ENCODE measurements at regions not wholly inside any gene's neighbourhood (a gene's known extent, or its start where the extent isn't known, plus 50 kb on each side); places are given as distances from the start of the nearest gene placed in this dataset.
A peak's percentile ranks its signal among the peaks of the same experiment; 100 is the strongest.

DNA sequence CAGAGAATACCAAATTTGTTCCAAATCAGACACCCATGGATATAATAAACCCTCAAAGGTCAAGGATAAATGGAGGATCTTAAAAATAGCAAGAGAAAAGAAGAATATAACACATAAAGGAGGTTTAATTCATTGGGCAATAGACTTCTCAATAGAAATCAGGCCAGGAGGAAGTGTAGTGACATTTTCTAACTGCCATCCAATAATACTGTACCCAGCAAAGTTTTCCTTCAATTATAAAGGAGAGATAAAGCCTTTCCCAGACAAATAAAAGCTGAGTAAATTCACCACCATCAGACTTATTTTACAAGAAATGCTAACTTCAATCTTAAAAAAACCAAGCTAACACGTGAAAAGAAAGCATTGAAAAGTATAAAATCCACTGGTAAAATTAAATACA, 121.6 kb downstream of the MSTN start:
- in situ Hi-C loops (cut with HindIII; ENCODE audit: low sequenced_read_pairs) = loop anchor here (5.0 kb wide), 1 partner anchor 56 kb away; no protein-coding TSS in a partner anchor
- no peak for DNase-seq (ENCODE audit: low read depth)
- H3K4me3 ChIP-seq (ENCODE audit: low read depth, low read length) = no peak overlapping the region
- TF ChIP-seq, protein P1, sequence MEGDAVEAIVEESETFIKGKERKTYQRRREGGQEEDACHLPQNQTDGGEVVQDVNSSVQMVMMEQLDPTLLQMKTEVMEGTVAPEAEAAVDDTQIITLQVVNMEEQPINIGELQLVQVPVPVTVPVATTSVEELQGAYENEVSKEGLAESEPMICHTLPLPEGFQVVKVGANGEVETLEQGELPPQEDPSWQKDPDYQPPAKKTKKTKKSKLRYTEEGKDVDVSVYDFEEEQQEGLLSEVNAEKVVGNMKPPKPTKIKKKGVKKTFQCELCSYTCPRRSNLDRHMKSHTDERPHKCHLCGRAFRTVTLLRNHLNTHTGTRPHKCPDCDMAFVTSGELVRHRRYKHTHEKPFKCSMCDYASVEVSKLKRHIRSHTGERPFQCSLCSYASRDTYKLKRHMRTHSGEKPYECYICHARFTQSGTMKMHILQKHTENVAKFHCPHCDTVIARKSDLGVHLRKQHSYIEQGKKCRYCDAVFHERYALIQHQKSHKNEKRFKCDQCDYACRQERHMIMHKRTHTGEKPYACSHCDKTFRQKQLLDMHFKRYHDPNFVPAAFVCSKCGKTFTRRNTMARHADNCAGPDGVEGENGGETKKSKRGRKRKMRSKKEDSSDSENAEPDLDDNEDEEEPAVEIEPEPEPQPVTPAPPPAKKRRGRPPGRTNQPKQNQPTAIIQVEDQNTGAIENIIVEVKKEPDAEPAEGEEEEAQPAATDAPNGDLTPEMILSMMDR (IDR thresholded peaks at IDR 0.05; ENCODE audit: low read depth, low read length, missing control alignments) = no peak

DNA sequence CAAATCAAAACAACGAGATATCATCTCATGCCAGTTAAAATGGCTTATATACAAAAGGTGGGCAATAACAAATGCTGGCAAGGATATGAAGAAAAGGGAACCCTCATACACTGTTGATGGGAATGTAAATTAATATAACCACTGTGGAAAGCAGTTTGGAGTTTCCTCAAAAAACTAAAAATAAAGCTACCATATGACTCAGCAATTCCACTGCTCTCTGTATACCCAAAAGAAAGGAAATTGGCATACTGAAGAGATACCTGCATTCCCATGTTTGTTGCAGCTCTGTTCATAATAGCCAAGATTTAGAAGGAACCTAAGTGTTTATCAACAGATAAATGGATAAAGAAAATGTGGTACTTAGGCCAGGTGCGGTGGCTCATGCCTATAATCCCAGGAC, 124.8 kb downstream of the MSTN start:
- H3K4me3 ChIP-seq (ENCODE audit: low read depth, low read length) = no peak overlapping the region
- no peak for DNase-seq (ENCODE audit: low read depth)
- TF ChIP-seq, protein P1 (IDR thresholded peaks at IDR 0.05; ENCODE audit: low read depth, low read length, missing control alignments) = no peak
- in situ Hi-C loops (cut with HindIII; ENCODE audit: low sequenced_read_pairs) = no loop called here

DNA sequence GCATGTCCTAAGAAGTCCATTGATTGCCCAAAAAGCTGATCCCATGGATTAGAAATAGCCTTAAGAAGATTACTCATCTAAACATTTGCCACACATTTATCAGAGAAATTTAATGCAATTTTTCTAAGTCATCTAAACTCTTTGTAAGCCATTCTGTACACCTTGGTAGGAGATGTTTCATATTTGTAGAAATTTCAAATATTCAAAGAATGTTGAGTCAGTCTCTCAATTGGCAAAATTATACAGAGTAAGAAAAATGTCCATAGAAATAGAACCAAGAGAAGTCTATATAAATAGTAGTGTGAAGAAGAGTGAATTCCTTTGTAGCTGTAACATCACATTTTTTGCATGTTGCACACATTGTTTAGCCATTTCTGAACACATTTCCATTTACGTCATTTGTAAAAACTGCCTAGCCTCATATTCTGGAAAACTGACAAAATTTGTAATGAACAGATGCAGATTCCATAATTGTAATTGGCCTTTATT, 128.6 kb downstream of the MSTN start:
- H3K4me3 ChIP-seq (ENCODE audit: low read depth, low read length) = no peak overlapping the region
- peak; percentile 64 for DNase-seq (ENCODE audit: low read depth)
- in situ Hi-C loops (cut with HindIII; ENCODE audit: low sequenced_read_pairs) = no loop called here
- TF ChIP-seq, protein P1 (IDR thresholded peaks at IDR 0.05; ENCODE audit: low read depth, low read length, missing control alignments) = no peak

DNA sequence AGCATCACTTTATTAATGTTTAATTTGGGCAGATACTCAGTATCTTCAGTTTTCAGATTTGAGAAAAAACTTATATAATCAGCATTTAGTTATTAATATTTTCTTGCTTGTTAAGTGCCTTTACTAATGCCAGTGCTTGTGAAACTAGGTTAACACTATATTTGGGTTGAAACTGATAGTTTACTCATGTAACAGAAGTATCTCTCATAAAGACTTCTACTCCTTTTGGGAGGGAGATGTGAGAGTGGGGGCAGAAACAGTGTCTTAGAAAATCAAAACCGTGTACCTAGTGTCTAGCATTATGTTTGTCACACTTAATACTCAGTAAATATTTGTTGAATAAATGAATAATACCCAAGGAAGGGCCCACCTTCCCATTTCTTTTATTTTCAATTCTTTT, 129.5 kb downstream of the MSTN start:
- H3K4me3 ChIP-seq (ENCODE audit: low read depth, low read length) = no peak overlapping the region
- DNase-seq (ENCODE audit: low read depth) = no peak
- in situ Hi-C loops (cut with HindIII; ENCODE audit: low sequenced_read_pairs) = no loop called here
- TF ChIP-seq, protein P1 (IDR thresholded peaks at IDR 0.05; ENCODE audit: low read depth, low read length, missing control alignments) = no peak

DNA sequence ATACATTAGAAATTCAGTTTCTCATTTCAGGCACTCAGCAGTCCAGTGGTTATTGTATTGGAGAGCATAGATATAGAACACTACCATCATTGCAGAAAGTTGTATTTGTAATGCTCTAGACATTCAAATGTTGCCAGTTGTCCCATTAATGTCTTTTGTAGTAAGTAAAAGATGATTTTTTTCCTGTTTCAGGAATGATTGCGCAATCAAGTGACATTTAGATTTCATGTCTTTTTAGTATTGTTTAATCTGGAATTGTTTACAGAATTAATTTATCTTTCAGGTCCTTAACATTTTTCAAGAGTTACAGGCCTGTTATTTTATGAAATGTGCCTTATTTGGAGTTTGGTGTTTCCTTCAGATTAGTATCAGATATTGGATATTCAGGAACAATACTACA, 134.7 kb downstream of the MSTN start:
- in situ Hi-C loops (cut with HindIII; ENCODE audit: low sequenced_read_pairs) = no loop called here
- DNase-seq (ENCODE audit: low read depth) = no peak
- TF ChIP-seq, protein P1 (IDR thresholded peaks at IDR 0.05; ENCODE audit: low read depth, low read length, missing control alignments) = no peak
- no peak overlapping the region for H3K4me3 ChIP-seq (ENCODE audit: low read depth, low read length)
